NCI-H2171 (cell line): ENCODE measurements at regions not wholly inside any gene's neighbourhood (a gene's known extent, or its start where the extent isn't known, plus 50 kb on each side); places are given as distances from the start of the nearest gene placed in this dataset.
"Not testable (repeated sequence)": the region's sequence is repeated elsewhere in the genome, so short reads cannot be mapped to it uniquely, and the experiment has no call there.

Source experiments
- DNase-seq: peaks from one replicate; lab custom pipeline; 2025; lab: John Stamatoyannopoulos, UW

DNA sequence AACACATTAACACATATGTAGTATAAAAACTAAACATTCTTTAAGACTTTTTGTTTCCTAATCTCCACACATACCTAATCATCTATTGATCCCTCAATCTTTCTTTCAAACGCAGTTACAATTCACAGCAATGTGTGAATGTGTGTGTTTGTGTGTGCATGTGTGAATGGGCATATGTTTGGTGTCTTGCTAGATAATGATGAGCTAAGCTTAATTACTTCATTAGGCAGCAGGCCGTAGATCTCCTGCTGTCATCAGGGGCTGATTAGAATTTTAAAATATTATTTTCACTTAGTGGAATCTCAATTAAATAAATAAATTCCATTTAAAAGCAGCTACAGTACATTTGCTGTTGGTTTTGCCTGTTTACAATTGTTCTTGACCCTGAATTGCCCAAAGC, 187.8 kb upstream of the LHX8 start:
- DNase-seq = no peak

- DNase-seq = not testable (repeated sequence)
These were observed 184.8 kb upstream of the LHX8 start for GRCh38 chr1:74949348-74949747.

- DNase-seq = not testable (repeated sequence)
These were observed 182.2 kb upstream of the LHX8 start for GRCh38 chr1:74951981-74952380.

DNA sequence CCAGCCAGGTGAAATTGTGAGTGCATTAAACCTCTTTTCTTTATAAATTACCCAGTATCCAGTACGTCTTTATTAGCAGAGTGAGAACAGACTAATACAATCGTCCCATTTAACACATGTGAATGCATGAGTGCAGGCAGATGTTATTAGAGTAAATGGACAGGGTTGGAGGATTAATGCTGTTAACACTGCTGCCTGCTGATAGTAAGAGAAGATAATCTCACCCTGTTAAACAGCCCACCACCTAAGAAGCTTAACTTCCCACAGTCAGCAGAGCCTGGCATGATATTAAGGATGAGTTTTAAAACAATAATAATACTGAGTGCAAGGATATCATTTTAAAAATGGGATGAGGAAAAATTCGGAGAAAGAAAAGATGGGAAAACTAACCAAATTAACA, 181.4 kb upstream of the LHX8 start:
- DNase-seq = no peak

- DNase-seq = no peak
These were observed 180.6 kb upstream of the LHX8 start for GRCh38 chr1:74953622-74954021.

DNA sequence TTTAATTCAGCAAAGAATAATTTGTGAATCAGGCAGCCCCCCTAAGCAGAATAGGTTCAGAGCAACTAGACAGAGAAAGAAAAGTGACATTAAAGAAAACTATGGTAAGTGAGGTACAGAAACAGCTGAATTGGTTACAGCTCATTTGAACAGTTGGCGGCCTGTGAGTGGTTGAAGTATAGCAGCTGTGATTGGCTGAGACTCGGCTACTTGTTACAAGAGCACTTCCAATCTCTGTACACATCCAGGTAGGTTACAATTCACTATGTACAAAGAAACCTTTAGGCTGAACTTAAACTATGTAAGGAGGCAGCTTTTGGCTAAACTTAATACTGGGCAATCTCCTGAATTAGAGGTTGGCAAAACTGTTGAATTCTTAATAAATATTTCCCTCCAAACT, 171.1 kb upstream of the LHX8 start:
- DNase-seq = no peak

- peak; percentile 88 for DNase-seq
These were observed 169.6 kb upstream of the LHX8 start for GRCh38 chr1:74964508-74965102.

GRCh38 chr1:74969566-74970135, 164.5 kb upstream of the LHX8 start:
- DNase-seq = no peak

DNA sequence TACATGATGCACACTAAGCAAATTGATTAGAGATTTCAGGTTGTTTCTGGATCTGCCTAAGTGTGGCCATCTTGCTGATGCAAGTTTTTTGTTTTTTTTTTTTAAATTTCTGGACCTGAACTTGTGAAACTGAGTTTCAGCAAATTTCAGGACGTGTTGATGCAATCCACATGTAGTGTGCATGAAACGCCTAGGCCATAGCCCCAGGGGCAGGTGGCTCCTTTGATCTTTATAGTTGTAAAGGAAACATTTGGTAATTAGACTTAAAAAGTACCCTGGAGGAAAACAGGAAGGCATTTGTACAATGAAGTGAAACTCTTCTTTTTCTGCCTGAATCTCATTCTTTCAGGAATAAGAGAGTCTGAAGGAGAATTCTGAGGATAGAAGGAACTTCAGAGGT, 162.2 kb upstream of the LHX8 start:
- DNase-seq = no peak

GRCh38 chr1:74976491-74976890, 157.7 kb upstream of the LHX8 start:
- no peak for DNase-seq

DNA sequence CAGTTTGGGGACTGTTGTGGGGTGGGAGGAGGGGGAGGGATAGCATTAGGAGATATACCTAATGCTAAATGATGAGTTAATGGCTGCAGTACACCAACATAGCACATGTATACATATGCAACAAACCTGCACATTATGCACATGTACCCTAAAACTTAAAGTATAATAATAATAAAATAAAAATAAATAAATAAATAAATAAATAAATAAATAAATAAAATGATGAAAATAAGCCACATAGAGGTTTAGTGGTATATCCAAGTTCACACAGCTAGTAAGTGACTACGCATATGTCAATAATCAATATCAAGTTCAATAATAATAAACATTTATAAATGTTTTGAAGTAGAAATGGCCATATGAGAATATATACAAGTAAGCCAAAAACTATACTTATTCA, 141.7 kb upstream of the LHX8 start:
- not testable (repeated sequence) for DNase-seq

DNA sequence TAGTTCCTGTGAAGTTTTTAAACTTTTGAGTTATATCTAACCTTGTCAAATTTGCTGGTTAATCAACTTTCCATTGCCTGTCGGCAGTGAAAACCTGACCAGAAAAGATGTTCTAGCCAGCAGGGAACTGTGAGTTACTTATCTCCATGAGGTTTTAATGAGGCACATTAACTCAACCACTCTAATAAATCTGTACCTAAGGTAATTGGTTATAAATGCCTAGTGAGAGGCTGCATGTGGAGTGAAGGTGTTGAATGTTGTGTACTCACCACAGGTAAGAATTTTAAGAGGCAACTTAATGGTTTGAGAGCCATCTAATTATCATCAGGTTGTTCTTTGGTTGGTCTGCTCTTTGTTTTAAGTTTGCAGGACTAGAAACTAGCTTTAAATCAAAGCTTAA, 138.4 kb upstream of the LHX8 start:
- no peak for DNase-seq

- DNase-seq = no peak
These were observed 123.6 kb upstream of the LHX8 start for GRCh38 chr1:75010547-75010946.

- no peak for DNase-seq
These were observed 119.9 kb upstream of the LHX8 start for GRCh38 chr1:75014250-75014649.

- no peak for DNase-seq
These were observed 111.2 kb upstream of the LHX8 start for GRCh38 chr1:75023005-75023404.

DNA sequence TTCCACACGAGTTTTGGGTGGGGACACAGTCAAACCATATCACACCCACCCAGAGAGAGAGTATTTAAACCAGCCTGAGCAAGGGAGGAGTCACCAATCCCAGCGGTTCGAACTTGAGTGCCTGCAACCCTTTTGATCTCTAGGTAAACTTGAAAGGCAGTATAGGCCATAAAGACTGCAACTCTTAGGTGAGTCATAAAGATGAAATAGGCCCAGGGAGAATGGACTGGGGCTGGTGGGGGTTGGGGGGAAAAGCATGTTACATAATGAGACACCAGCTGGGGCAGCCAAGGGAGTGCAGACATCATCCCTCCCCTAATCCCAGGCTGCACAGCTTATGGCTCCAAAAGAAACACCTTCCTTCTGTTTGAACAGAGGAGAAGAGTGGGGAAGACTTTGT, 99.8 kb upstream of the LHX8 start:
- no peak for DNase-seq

GRCh38 chr1:75035536-75035935, 98.7 kb upstream of the LHX8 start:
- DNase-seq = no peak

GRCh38 chr1:75053207-75053606, 81.0 kb upstream of the LHX8 start:
- no peak for DNase-seq

DNA sequence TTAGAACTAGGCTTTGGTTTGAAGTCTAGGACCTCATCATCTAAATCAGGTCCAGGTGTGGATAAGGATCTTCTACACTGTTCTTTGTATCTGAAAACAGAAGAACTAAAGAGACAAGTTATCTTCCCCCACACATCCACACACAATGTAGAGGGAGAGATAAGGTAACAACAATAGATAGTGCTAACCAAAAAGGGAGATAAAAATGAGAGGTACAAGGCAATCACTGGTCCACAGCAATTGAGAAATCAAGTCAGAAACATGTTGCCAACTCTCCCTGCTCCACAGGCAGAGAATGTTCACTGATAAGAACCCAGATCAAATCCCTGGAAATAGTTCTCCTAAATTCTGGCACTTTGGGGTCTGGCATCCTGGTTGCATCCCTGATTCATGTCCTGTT, 75.8 kb upstream of the LHX8 start:
- DNase-seq = no peak

- no peak for DNase-seq
These were observed 72.1 kb upstream of the LHX8 start for GRCh38 chr1:75062111-75062510.

- DNase-seq = no peak
These were observed 66.2 kb upstream of the LHX8 start for GRCh38 chr1:75067975-75068374.

- DNase-seq = no peak
These were observed 59.3 kb upstream of the LHX8 start for GRCh38 chr1:75074831-75075395.

GRCh38 chr1:75079538-75080290, 54.5 kb upstream of the LHX8 start:
- DNase-seq = no peak
